D721Med (cell line): ENCODE measurements at regions not wholly inside any gene's neighbourhood (a gene's known extent, or its start where the extent isn't known, plus 50 kb on each side); places are given as distances from the start of the nearest gene placed in this dataset.

Experiments
- DNase-seq: peaks from one replicate; pipeline ENCODE4 v3.0.0; 2011; ENCODE audit warnings: low spot score; ENCODE audit not compliant: insufficient read length
- FAIRE-seq: peaks from 2 replicates; lab custom pipeline; 2011; peaks lifted over from hg19 to GRCh38; lab: Jason Lieb, UNC
- TF ChIP-seq, protein P1 (sequence below): IDR thresholded peaks from 2 replicates; pipeline ENCODE4 v1.5.1; 2012; ENCODE audit warnings: mild to moderate bottlenecking, control low read depth; ENCODE audit not compliant: insufficient read depth; ENCODE audit errors: missing control alignments

DNA sequence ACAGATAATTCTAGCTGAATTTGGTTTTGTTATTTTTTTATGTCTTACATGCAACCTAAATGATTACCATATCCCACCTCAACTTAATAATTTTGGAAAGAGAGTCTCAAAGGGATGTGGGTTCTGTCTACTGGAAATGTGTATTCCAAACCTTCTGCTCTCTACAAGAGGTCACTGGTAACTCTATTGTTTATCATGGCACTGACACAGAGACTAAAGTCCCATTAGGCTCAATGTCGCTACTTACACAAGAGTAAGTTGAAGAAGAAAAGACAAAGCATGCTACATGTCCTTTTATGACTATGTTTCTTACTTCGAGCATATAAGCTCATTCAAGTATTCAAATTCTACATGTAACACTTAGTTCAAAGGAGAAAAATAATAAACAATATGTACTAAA is 460.3 kb upstream of the EPHA6 start:
- TF ChIP-seq, protein P1, sequence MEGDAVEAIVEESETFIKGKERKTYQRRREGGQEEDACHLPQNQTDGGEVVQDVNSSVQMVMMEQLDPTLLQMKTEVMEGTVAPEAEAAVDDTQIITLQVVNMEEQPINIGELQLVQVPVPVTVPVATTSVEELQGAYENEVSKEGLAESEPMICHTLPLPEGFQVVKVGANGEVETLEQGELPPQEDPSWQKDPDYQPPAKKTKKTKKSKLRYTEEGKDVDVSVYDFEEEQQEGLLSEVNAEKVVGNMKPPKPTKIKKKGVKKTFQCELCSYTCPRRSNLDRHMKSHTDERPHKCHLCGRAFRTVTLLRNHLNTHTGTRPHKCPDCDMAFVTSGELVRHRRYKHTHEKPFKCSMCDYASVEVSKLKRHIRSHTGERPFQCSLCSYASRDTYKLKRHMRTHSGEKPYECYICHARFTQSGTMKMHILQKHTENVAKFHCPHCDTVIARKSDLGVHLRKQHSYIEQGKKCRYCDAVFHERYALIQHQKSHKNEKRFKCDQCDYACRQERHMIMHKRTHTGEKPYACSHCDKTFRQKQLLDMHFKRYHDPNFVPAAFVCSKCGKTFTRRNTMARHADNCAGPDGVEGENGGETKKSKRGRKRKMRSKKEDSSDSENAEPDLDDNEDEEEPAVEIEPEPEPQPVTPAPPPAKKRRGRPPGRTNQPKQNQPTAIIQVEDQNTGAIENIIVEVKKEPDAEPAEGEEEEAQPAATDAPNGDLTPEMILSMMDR, result no peak
- no peak for DNase-seq

DNA sequence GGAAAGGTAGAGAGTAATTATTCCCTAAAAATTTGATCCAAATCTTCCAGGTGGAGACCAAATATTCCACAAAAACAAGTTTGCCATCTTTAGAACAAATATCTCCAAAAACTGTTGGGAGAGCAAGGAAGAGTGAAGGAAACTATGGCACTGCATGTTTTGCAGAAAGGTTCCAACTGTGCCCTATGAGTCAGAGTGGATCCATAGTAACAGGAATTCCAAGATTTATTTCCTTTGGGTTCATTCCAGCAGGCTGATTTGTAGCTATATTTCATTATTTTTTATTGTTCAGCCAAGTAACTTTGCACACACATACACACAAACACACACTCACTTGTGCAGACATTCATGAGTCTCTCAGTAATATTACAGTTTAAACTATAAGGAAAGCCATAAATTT is 459.7 kb upstream of the EPHA6 start:
- FAIRE-seq (no peak), DNase-seq (no peak)
- TF ChIP-seq, protein P1, result no peak

More for the DNA sequence above, 460.3 kb upstream of the EPHA6 start:
- no peak for FAIRE-seq

DNA sequence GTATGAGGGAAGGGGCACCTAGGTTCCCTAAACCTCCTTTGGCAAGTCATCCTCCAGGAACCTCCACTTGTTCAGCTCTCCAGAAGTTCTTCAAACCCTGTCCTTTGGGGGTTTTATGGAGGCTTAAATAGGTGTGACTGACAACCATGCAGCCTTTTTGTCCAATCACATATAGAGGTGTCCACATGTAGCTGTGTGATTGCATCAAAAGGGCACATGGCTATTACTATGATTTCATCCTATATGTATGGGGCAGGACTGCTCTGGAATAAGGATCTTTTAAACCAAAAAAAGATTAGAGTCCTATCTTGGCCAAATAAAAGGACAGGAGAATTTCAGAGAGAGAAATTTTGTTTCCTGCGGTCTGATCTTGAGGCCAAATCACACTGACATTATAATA is 453.2 kb upstream of the EPHA6 start:
- TF ChIP-seq, protein P1, result no peak
- DNase-seq, result no peak
- no peak for FAIRE-seq

DNA sequence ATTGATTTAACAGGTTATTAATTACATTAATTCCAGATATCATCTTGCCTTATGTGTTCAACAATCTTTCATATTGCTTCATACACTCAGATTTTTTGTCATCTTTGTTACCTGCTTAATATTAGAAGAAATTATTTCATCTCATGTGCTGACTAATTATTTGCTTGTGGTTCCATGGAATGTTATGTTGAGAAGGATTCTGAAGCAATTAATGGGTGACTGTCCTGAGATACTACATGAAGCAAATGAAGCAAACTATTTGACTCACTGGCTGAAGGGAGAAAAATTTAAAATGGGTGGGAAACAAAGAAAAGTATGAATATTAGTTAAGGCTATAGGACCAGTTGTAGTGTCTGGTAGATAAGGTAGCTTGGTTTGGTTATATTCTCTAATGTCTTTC is 443.8 kb upstream of the EPHA6 start:
- no peak for FAIRE-seq
- DNase-seq, result no peak
- TF ChIP-seq, protein P1, result no peak

DNA sequence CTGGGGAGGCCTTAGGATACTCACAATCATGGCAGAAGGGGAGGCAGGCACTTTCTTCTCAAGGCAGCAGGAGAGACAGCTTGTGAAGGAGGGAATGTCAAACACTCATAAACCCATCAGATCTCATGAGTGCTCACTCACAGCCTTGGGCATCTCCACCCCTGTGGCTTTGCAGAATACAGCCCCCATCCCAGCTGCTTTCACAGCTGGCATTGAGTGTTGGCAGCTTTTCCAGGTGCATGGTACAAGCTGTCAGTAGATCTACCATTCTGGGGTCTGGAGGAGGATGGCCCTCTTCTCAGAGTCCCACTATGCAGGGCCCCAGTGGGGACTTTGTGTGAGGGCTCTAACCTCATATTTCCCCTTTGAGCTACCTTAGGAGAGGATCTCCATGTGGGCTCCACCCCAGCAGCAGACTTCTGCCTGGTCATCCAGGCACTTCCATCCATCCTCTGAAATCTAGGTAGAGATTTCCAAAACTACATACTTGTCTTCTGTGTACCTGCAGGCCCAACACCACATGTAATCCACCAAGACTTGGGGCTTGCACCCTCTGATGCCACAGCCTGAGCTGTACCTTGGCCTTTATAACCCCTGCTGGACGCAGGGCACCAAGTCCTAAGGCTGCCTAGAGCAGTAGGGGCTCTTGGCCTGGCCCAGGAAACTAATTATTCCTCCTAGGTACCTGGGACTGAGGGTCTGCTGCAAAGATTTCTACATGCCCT is 404.2 kb upstream of the EPHA6 start:
- no peak for FAIRE-seq
- no peak for DNase-seq
- TF ChIP-seq, protein P1, result no peak

DNA sequence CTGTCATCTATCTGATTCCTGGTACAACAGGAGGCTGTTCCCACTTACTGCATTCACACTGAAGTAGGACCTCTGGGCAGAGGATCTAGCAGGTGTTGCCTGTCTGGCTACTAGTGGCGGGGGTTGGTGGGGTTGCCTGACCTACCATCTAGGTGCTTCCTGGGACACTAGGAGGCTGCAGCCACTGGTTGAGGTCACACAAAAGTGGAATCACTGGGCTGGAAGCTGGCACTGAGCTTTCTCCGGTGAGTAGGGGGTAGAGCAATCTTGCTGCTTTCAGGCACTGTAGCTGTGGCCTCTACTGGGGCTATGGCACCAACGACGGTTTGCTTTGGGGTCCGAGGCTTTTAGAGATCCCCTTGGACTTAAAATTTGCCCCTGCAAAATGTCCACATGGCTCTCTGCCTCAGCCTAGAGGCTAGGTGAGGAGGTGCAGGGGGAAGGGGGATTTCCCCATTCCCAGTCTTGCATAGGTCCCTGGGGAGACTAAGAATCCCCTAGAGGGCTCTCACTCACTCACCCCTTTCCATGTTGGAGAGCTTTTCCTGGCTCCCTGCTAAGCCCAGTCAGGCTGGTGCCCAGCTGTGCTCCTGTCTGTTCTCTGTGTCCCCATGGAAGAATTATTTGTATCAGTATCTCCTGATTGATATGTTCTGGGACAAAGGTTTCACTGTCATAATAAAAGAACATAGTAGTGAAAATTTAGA is 397.7 kb upstream of the EPHA6 start:
- TF ChIP-seq, protein P1, result no peak
- FAIRE-seq, result no peak
- DNase-seq, result no peak

GRCh38 chr3:96428097-96428496 is 386.3 kb upstream of the EPHA6 start:
- DNase-seq (no peak), FAIRE-seq (no peak)
- TF ChIP-seq, protein P1, result no peak
